A549 (cell line): ENCODE measurements at regions not wholly inside any gene's neighbourhood (a gene's known extent, or its start where the extent isn't known, plus 50 kb on each side); places are given as distances from the start of the nearest gene placed in this dataset.

Experiments
- HOXA7 ChIP-seq: fragments of 250-450 bp; sonication (Bioruptor Pico); IDR thresholded peaks from 2 replicates; pipeline ENCODE4 v1.5.0; 2020; ENCODE audit warnings: mild to moderate bottlenecking, moderate library complexity
- POLR2A ChIP-seq: IDR thresholded peaks from 2 replicates; pipeline ENCODE4 v1.6.1; 2012; ENCODE audit warnings: mild to moderate bottlenecking, low read length
- ZSCAN20 ChIP-seq: fragments of 250-450 bp; sonication (Bioruptor Pico); IDR thresholded peaks from 2 replicates; pipeline ENCODE4 v1.8.0; 2022; ENCODE audit warnings: mild to moderate bottlenecking, moderate library complexity
- TF ChIP-seq, protein P1 (sequence below): IDR thresholded peaks from 2 replicates; pipeline ENCODE4 v1.6.1; 2012; ENCODE audit warnings: low read depth, borderline replicate concordance

DNA sequence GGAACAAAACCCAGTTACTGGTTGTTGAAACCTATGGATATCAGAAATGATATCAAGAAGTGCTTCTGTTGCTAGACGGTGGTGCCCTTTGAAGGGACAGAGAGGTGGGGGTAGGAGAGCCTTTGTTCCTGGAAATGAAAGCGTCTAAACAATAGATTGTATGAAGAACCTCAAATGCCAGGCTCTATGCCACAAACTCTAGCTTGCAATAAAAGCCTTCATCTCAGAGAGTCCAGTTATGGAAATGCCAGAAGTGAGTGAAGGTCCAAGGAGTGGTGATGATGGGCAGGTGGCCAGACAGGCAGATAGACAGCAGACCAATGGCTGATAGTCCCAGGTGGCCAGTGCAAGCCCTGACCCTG, 414.1 kb upstream of the PROX1 start:
- no peak for TF ChIP-seq HOXA7 (CRISPR knock-in tag)
- TF ChIP-seq ZSCAN20, result no peak
- no peak for TF ChIP-seq POLR2A
- TF ChIP-seq, protein P1, sequence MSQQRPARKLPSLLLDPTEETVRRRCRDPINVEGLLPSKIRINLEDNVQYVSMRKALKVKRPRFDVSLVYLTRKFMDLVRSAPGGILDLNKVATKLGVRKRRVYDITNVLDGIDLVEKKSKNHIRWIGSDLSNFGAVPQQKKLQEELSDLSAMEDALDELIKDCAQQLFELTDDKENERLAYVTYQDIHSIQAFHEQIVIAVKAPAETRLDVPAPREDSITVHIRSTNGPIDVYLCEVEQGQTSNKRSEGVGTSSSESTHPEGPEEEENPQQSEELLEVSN, result no peak
